UCSD-AML1 (cell line): ENCODE measurements at regions not wholly inside any gene's neighbourhood (a gene's known extent, or its start where the extent isn't known, plus 50 kb on each side); places are given as distances from the start of the nearest gene placed in this dataset.
A peak's percentile ranks its signal among the peaks of the same experiment; 100 is the strongest.

Source experiments
- DNase-seq: peaks from one replicate; lab custom pipeline; 2025; ENCODE audit not compliant: unreplicated experiment; lab: John Stamatoyannopoulos, UW

- DNase-seq, result no peak
Measured at GRCh38 chr7:10104292-10104691, 869.4 kb upstream of the PHF14 start.

DNA sequence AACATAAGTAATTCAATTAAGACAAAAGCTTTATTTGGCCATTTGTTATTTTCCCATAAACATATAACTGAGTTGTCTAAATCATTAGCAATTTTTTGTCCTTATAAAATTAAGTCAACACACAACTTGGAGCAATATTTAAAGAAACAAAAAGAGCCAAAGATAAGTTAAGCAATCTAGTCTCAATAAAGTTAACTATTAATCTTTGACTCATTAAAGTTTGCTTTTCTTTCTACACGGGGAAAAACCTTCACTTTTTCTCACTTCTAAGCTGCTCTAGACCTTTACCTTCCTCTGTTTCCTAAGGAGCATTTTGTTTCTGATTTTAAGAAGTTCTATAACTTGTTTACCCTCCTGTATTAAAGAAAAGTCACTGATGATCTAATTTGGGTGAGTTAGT, 867.1 kb upstream of the PHF14 start:
- DNase-seq, result no peak

GRCh38 chr7:10116511-10116910, 857.2 kb upstream of the PHF14 start:
- DNase-seq, result no peak

DNA sequence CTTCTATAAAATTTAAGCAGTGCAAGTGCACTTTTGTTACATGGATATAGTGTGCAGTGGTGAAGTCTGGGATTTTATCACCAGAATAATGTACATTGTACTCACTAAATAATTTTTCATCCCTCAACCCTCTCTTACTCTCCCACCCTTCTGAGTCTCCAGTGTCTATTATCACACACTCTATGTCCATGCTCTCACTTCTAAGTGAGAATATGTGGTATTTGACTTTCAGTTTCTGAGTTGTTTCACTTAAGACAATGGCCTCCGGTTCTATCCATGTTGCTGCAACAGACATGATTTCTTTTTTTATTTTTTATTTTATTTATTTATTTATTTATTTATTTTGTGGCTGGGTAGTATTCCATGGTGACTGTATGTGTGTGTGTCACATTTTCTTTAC, 855.9 kb upstream of the PHF14 start:
- no peak for DNase-seq

DNA sequence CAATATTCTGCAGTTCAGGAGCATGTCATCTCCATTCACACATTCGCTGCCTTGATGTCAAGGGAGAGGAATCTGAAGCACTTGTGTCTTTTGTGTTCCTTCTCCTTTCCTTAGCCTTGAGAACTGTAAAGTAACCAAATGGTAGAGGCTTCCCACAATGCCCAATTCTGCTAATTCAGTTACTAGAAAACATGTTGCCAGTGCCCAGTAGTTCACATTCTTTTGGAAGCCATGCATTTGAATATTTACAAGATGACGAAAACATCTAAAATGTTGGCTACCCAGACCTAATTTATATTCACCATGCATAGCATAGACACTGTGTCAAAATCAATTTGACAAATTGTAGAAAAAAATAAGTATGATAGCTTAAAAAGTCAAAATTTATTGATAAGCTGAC, 852.7 kb upstream of the PHF14 start:
- no peak for DNase-seq

DNA sequence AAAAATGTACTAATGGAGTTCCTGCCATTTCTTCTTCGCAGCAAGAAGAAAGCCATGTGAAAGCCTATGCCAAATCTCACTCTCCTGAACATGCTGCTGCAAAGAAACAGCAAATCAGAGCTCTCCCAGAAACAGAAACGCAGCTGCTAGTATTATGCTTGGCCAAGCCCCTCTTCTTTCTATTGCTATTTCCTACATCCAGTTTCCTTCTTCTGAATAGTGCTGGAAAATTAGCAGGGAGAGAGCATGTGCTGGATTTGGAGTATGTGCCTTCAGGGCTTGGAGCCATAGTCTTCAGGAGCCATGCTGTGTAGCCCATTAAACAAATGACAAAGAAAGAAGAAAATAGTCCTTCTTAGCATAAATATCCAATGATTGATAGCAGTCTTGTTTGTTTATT, 852.0 kb upstream of the PHF14 start:
- no peak for DNase-seq

GRCh38 chr7:10122551-10123100, 851.0 kb upstream of the PHF14 start:
- no peak for DNase-seq

- peak; percentile 9 for DNase-seq
Measured at GRCh38 chr7:10128748-10129147, 844.9 kb upstream of the PHF14 start.

DNA sequence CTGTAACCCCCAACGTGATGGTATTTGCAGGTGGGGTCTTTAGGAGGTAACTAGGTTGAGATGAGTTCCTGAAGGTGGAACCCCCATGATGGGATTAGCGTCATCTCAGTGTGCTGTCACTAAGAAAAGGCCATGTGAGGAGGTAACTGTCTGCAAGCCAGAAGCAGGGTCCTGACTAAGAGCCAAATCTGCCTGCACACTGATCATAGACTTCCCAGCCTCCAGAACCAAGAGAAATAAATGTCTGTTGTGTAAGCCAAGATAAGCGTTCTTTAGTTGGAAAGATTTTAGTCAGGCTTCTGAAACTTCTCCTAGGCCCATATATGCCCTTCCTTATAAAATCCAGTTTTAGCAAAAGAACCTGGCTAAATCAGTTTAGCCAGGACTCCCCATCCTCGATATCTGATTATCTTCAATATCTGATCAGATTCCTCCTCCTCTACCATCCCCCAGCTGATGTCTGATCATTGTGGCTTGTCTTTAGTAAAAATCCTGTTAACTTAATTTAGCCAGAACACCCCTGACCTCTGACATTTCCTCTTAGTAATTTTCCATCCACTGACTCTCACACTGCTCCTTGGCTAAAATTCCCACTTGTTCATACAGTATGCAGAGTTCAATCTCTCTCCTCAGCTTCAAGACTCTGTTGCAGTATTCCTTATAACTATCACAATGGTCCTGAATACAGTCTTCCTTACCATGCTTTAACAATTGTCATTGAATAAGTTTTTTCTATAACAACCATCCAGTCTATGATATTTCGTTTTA, 835.4 kb upstream of the PHF14 start:
- DNase-seq, result no peak

DNA sequence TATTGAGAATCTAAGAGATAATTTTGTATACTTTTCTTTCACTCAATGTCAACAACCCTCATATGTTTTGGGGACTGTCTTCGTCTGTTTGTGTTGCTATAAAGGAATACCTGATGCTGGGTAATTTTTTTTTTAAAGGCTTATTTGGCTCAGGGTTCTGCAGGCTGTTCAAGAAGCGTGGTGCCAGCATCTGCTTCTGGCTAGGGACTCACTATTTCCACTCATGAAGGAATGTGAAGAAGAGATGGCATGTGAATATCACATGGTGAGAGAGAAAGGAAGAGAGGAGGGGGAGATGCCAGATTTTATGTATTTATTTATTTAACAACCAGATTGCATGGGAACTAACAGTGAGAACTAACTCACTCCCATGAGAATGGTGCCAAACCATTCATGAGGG, 827.4 kb upstream of the PHF14 start:
- no peak for DNase-seq

GRCh38 chr7:10156972-10157371, 816.7 kb upstream of the PHF14 start:
- no peak for DNase-seq

GRCh38 chr7:10181996-10182395, 791.7 kb upstream of the PHF14 start:
- DNase-seq, result no peak

GRCh38 chr7:10192074-10192473, 781.6 kb upstream of the PHF14 start:
- no peak for DNase-seq

GRCh38 chr7:10205696-10206095, 768.0 kb upstream of the PHF14 start:
- DNase-seq, result no peak

GRCh38 chr7:10210000-10210399, 763.7 kb upstream of the PHF14 start:
- no peak for DNase-seq

DNA sequence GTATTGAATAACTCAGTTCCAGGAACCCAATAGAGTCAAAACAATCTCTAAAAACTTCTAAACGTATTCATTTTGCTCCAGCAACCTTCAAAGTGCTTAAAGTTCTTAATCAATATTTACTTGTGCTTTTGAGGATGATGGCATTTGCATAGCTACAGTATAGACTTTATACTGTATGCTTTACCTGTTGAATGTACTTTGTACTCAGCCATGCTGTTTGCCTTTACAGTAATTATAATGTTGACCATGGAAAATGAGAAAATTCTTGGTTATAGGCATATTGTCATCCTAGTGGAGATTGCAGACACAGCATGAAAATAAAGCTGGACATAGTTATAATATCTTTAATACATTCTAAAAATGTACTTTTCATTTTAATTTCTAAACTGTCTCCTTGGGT, 762.7 kb upstream of the PHF14 start:
- no peak for DNase-seq

DNA sequence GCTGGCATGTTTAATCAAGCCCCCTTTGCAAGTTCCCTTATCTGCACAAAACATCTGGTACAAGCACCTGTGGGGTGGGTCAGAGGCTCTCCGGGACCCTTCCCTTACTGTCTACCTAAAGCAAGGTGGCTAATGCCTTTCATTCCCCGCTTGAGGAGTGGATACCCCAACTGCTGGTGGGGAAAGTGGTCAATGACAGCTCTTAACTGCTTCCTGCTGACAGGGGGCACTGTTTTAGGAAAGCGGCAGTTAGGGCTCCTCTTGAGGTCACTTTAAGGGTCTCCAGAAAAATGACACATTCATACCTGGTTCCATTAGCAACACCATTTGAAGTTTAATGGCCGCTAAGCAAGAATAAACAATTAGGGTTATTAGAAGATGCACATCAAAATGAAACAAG, 761.8 kb upstream of the PHF14 start:
- no peak for DNase-seq

DNA sequence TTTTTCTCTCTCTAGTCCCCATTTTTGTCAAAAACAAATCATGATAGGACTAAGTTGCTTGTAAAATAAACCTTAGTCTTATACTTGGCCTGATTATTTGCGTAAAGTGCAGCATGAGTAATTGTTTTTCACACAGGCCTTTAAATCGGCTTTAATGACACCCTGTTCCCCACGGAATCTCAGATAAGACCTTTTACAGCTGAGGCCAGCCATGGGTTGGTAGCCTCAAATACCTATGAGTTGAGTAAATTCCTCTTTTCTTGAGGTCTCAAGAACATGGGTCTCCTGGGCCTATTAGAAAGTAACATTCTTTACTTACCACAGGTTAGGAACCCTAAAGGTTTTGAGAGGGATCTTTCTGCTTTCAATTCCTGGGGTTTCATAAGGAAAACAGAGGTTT, 761.0 kb upstream of the PHF14 start:
- DNase-seq, result no peak

- DNase-seq, result no peak
Measured at GRCh38 chr7:10216462-10216861, 757.2 kb upstream of the PHF14 start.

DNA sequence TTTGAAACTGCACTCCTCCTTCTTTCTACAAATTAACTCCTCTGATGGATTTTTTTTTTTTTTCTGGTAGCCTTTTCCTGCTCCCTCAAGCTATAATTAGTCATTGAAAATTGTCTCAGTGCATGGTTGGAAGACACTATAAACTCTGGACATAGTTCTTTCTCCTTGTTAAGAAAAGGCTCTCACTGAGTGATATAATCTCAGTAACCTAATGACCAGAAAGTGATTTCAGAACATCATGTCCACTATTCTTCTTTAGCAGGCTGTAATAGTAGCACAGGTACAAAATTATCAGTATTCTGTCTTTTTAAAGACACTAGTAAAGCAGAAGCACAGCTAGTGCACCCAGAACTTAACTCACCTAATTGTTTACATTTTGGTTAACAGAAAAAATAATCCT, 752.6 kb upstream of the PHF14 start:
- no peak for DNase-seq

GRCh38 chr7:10222976-10223375, 750.7 kb upstream of the PHF14 start:
- DNase-seq, result no peak

GRCh38 chr7:10225275-10225674, 748.4 kb upstream of the PHF14 start:
- DNase-seq, result no peak

- no peak for DNase-seq
Measured at GRCh38 chr7:10237306-10237705, 736.4 kb upstream of the PHF14 start.
